ENCODE measurements at regions not wholly inside any gene's neighbourhood (a gene's known extent, or its start where the extent isn't known, plus 50 kb on each side); places are given as distances from the start of the nearest gene placed in this dataset.
"Not testable (repeated sequence)": the region's sequence is repeated elsewhere in the genome, so short reads cannot be mapped to it uniquely, and the experiment has no call there.

GRCh38 chr6:163701762-163702161, 287.2 kb downstream of the QKI start:
- no peak for DNase-seq (ENCODE audit: low read depth in 2 of 2)

- DNase-seq (ENCODE audit: low read depth in 2 of 2), result no peak
Measured at GRCh38 chr6:163698086-163698485, 283.6 kb downstream of the QKI start.

GRCh38 chr6:163696311-163696710, 281.8 kb downstream of the QKI start:
- DNase-seq (ENCODE audit: low read depth in 2 of 2), result not testable (repeated sequence)

- DNase-seq (ENCODE audit: low read depth in 2 of 2), result no peak
Measured at GRCh38 chr6:163695414-163695864, 280.9 kb downstream of the QKI start.

GRCh38 chr6:163694988-163695398, 280.5 kb downstream of the QKI start:
- DNase-seq (ENCODE audit: low read depth in 2 of 2), result no peak

- DNase-seq (ENCODE audit: low read depth in 2 of 2), result no peak
Measured at GRCh38 chr6:163694072-163694471, 279.6 kb downstream of the QKI start.

GRCh38 chr6:163691049-163691448, 276.5 kb downstream of the QKI start:
- no peak for DNase-seq (ENCODE audit: low read depth in 2 of 2)

DNA sequence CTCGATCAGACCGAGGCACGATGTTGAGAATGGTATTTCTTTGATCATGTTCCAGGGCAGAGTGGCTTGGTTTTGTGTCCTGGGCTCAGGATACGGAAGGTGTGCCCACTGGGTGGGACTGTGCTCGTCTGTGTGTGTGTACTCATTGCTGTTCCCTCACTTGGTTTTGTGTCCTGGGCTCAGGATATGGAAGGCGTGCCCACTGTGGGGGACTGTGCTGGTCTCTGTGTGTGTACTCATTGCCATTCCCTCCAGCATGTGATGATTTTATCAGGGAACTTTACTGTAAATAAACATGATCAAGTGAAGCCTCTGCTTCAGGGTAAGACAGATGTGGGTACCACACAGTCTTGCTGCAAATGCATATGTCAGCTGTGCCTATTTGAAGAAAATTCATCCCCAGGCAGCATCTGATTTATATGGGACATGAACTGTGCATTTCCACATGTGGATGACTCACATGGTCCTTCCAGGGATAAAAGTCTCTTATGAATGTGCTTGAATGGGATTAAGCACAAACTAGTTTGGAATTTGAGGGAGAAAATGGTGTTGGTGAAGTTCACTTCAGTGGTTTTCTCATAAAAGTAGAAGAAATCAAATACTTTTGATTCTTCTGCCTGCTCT, 274.3 kb downstream of the QKI start:
- DNase-seq (ENCODE audit: low read depth in 2 of 2), result no peak

GRCh38 chr6:163687075-163687474, 272.6 kb downstream of the QKI start:
- DNase-seq (ENCODE audit: low read depth in 2 of 2), result no peak

- no peak for DNase-seq (ENCODE audit: low read depth in 2 of 2)
Measured at GRCh38 chr6:163686301-163686700, 271.8 kb downstream of the QKI start.

DNA sequence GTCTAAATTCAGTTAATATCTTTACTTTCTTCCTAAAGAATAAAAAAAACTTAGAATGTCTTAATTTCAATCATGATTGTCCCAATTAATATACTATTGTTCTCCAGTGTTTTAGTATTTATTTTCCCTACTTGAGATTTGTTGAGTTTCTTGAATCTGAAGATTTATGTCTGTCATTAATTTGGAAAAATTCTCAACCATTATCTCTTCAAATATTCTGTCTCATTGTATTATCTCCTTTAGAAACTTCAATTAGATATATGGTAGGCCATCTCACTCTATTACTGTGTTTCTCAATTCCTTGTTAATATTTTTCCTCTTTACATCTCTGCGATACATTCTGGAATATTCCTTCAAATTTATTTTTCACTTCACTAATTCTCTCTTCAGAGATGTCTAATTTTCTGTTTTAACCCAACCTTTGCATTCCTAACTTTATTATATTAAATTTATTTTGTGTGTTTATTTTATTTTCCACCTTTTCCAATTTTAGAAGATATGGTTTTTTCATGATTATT, 268.6 kb downstream of the QKI start:
- DNase-seq (ENCODE audit: low read depth in 2 of 2), result no peak

GRCh38 chr6:163679753-163680152, 265.2 kb downstream of the QKI start:
- DNase-seq (ENCODE audit: low read depth in 2 of 2), result no peak

DNA sequence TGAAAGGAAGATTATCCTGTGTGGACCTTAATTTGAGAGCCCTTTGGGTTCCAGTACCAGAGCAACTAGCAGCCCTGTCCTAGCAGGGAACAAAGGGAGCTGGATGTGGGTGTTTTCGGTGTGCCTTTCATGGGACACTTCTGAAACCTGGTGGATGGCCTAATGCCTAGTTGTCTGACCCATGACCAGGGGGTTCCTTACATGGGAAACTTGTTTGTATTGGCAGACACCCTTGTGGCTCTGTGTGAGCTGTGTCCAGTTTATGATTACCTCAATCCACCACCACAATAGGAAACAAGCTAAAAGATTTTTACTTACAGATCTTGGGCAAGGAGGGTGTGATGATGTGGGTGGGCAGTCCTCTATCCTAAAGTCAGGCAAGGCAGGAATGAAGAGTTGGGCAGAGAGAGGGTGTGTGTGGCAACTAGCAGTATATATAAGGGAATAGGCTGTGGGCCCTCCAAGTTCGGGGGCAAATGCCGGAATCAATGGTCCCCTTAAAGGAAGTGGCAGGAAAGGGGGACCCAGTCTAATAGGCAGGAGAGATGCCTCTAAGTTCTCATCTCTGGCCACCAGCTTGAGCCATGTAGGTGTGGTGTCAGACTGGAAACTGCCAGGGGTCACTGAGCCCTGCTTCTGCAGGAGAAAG, 264.6 kb downstream of the QKI start:
- no peak for DNase-seq (ENCODE audit: low read depth in 2 of 2)

DNA sequence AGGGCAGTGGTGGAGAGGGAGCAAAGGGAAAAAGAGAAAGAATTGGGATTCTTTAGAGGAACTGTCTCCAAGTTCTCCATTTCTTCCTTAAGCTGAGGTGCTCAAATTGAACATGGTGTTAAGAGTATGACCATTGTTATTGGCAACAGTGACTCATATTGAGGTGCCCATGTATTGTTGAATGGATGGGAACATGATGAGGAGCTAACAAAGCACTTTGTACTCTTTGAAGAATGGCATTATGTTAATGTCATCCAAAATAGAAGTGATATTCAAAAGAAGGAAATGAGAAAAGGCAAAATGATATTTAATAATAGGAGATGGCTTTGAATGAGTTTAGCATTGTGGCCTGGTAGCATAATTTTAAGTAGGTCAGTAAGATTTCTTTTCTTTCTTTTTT, 261.1 kb downstream of the QKI start:
- DNase-seq (ENCODE audit: low read depth in 2 of 2), result no peak

DNA sequence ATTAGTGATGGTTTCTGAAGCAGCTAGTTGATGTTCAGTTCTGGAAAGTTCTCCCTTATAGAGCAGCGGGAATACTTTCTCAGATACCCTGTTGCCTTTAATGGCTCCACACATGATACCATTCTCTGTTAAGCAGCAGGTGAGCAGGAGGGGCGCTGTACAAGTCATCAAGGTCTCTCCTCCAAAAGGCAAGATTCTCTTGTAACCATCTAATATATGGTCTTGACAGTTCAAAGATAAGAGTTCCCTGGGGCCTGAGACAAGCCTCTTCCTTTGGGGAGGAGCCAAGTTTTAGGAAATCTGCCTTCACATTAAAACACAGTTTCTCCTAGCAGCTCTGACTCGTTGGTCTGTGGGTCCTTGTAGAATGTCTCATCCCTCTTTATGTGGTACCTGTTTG, 258.2 kb downstream of the QKI start:
- DNase-seq (ENCODE audit: low read depth in 2 of 2), result no peak

DNA sequence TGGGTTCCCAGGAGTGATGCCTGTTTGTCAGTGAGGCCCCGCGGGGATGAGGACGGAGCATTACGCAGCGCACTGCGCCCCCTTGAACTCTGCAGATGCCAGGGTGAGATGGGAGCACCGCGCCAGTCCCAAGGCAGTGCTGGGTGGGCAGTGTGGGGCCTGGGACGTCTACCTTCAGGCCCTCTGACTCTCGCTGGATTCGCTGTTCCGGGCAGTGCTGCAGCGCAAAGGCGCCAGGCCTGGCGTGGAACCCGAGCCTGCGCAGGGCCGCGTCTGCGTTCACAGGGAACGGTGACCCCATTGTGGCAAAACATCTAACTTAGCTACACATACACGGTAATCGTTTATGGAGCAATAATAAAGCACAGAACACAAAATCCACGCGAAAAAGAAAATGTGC, 257.3 kb downstream of the QKI start:
- DNase-seq (ENCODE audit: low read depth in 2 of 2), result no peak

DNA sequence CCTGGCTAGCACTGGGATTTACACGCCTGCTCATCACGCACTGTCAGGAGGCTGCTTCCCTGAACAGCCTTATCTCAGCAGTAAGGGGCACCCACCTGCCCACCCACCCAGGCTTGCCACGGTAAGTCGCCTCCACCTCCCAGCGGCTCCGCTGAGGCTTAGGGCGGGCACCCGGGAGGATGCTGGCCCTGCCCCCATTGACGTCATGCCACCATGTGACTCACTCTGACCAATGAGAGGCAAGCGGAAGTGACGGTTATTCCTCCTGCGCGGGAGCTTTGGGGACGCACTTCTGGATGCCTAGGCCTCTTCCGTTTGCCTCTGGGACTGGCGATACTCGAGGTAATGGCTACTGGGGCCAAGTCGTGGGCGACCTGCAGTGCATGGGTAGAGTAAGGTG, 256.8 kb downstream of the QKI start:
- DNase-seq (ENCODE audit: low read depth in 2 of 2), result no peak

DNA sequence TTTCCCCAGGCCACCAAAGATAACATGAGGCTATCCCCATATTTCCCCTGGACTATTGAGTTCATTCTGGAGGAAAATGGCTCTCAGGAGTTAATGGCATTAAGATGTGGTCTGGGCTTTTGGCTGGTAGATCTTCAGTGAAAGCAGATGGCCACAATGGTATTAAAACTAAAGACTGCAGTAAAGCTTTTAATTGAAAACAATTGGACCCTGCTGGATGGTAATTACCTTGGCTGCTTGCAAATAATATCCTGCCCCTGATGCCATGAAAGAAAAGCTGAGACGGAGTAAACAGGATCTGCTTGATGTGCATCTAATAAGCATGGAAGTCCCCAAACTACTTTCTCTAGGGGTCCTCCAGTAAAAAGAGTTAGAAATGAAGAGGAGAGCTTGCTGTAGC, 255.8 kb downstream of the QKI start:
- no peak for DNase-seq (ENCODE audit: low read depth in 2 of 2)

DNA sequence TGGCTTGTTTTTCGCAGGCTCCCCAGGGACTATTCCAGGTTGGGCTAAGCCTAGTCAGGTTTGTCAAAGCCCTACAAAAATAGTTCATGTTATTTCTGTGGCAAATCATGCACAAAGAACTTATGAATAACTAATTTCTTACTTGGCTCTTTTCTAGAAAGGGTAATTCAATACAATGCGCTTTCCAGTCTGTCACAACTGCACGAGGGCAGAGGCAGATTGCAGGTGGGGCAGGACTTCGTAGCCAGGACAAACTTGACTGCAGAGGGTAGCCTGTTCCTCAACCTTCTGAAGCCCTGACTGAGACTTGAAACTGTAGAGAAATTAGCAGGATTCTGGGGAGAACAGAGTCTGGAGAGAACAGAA, 253.5 kb downstream of the QKI start:
- DNase-seq (ENCODE audit: low read depth in 2 of 2), result no peak

- DNase-seq (ENCODE audit: low read depth in 2 of 2), result no peak
Measured at GRCh38 chr6:163667372-163668060, 253.0 kb downstream of the QKI start.

DNA sequence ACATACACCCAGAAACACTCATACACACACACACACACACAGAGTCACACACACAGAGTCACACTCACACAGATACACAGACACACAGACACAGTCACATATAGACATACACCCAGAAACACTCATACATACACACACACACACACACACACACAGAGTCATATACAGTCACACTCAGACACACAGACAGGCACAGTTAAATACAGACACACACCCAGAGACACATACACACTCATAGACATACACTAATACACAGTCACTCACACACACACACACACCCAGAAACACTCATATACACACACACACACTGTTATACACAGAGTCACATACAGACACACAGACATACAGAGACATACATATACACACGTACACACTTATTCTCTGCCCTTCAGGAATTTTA, 250.9 kb downstream of the QKI start:
- DNase-seq (ENCODE audit: low read depth in 2 of 2), result no peak

GRCh38 chr6:163663575-163663974, 249.1 kb downstream of the QKI start:
- no peak for DNase-seq (ENCODE audit: low read depth in 2 of 2)

- DNase-seq (ENCODE audit: low read depth in 2 of 2), result no peak
Measured at GRCh38 chr6:163662604-163663225, 248.2 kb downstream of the QKI start.
